ENCODE measurements at regions not wholly inside any gene's neighbourhood (a gene's known extent, or its start where the extent isn't known, plus 50 kb on each side); places are given as distances from the start of the nearest gene placed in this dataset.
A peak's percentile ranks its signal among the peaks of the same experiment; 100 is the strongest.

GRCh38 chr3:181212271-181212670 is 222.7 kb upstream of the DNAJC19 start:
- no peak for TF ChIP-seq ZBTB33 (IDR thresholded peaks at IDR 0.05)
- TF ChIP-seq YY1 (IDR thresholded peaks at IDR 0.05) = no peak
- no peak for TF ChIP-seq FOXA2 (IDR thresholded peaks at IDR 0.05)
- no peak for TF ChIP-seq SP1 (IDR thresholded peaks at IDR 0.05)
- no peak for TF ChIP-seq TAF1 (conservative IDR thresholded peaks at IDR 0.05)
- TF ChIP-seq HNF4A (conservative IDR thresholded peaks at IDR 0.05) = no peak
- no peak for TF ChIP-seq RAD21 (IDR thresholded peaks at IDR 0.05)
- TF ChIP-seq RXRA (IDR thresholded peaks at IDR 0.05) = no peak
- no peak for TF ChIP-seq MAX (IDR thresholded peaks at IDR 0.05)
- no peak for TF ChIP-seq JUND (IDR thresholded peaks at IDR 0.05)
- no peak for TF ChIP-seq NR2F2 (IDR thresholded peaks at IDR 0.05)
- TF ChIP-seq HNF4G (IDR thresholded peaks at IDR 0.05) = no peak
- TF ChIP-seq CTCF (IDR thresholded peaks at IDR 0.05; ENCODE audit: low read depth, low read length, missing input control) = no peak
- TF ChIP-seq FOXA1 (IDR thresholded peaks at IDR 0.05) = no peak
- WGBS = 76% methylated on average over 1 of the region's 1 CpG
- H3K9ac ChIP-seq (ENCODE audit: low read depth in 1 of 2, low read length in 2 of 2) = no peak overlapping the region
- no peaks in the 10 kb centered on the region for H3K4me1 ChIP-seq (ENCODE audit: control insufficient read depth in 4 of 4, insufficient read depth in 4 of 4, low read length in 3 of 4)
- H3K27ac ChIP-seq (ENCODE audit: low read depth in 1 of 2, low read length in 2 of 2) = no peak overlapping the region
- DNase-seq (ENCODE audit: low spot score) = no peak
- H3K9me3 ChIP-seq (ENCODE audit: control insufficient read depth in 4 of 4, low read length in 3 of 4) = no peaks in the 10 kb centered on the region
- H3K27me3 ChIP-seq (ENCODE audit: control insufficient read depth in 4 of 4, insufficient read depth in 4 of 4, low read length in 3 of 4) = peaks cover 0 to 2% (median 0%) of the 10 kb centered on the region in 4 donors
- H3K36me3 ChIP-seq (ENCODE audit: control insufficient read depth in 4 of 4, insufficient read depth in 3 of 4, low read depth in 1 of 4, low read length in 3 of 4) = no peaks in the 10 kb centered on the region
- no peak overlapping the region for H3K4me3 ChIP-seq (ENCODE audit: low read depth in 1 of 3, low read length in 3 of 3)

DNA sequence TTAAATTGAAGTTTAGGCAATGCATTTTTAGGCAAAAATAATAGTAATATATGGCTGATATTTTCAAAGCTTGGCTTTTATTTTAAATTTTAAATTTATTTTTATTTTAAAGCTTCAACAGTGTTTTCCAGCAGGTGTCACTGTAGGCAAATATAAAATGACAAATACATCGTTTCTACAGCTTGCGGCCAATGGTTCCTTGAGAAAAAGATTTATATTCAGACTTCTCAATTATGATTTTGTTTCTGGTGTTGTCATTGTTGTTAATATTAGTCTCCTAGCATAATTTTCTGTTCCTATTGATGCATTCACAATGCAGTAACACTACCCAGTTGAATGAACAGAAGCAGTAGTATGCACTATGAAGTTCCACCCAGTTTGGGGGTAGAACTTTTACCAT is 220.7 kb upstream of the DNAJC19 start:
- no peak for DNase-seq (ENCODE audit: low spot score)
- no peak for TF ChIP-seq JUND (IDR thresholded peaks at IDR 0.05)
- peak; percentile 30 for TF ChIP-seq CTCF (IDR thresholded peaks at IDR 0.05; ENCODE audit: low read depth, low read length, missing input control)
- TF ChIP-seq RAD21 (IDR thresholded peaks at IDR 0.05) = peak; percentile 70 to 74
- WGBS = 6% methylated on average over 2 of the region's 2 CpGs

More for the DNA sequence above, 220.7 kb upstream of the DNAJC19 start:
- H3K4me1 ChIP-seq (ENCODE audit: control insufficient read depth in 4 of 4, insufficient read depth in 4 of 4, low read length in 3 of 4) = no peaks in the 10 kb centered on the region
- no peak overlapping the region for H3K4me3 ChIP-seq (ENCODE audit: low read depth in 1 of 3, low read length in 3 of 3)
- no peaks in the 10 kb centered on the region for H3K36me3 ChIP-seq (ENCODE audit: control insufficient read depth in 4 of 4, insufficient read depth in 3 of 4, low read depth in 1 of 4, low read length in 3 of 4)
- H3K9me3 ChIP-seq (ENCODE audit: control insufficient read depth in 4 of 4, low read length in 3 of 4) = no peaks in the 10 kb centered on the region
- no peak overlapping the region for H3K27ac ChIP-seq (ENCODE audit: low read depth in 1 of 2, low read length in 2 of 2)
- no peak overlapping the region for H3K9ac ChIP-seq (ENCODE audit: low read depth in 1 of 2, low read length in 2 of 2)
- H3K27me3 ChIP-seq (ENCODE audit: control insufficient read depth in 4 of 4, insufficient read depth in 4 of 4, low read length in 3 of 4) = peaks cover 0 to 2% (median 0%) of the 10 kb centered on the region in 4 donors
